T-helper 1 cell treated with Interleukin-12 subunit alpha and Interleukin-12 subunit beta and Interleukin-4 antibody, amounts not matched to agents 30 μg/mL and 1 μg/mL, for 36 hours (primary cell): ENCODE measurements at regions not wholly inside any gene's neighbourhood (a gene's known extent, or its start where the extent isn't known, plus 50 kb on each side); places are given as distances from the start of the nearest gene placed in this dataset.

Source experiments
- H3K27ac Mint-ChIP-seq: one replicate; pipeline ENCODE4 v1.8.0; 2021; ENCODE audit warnings: mild to moderate bottlenecking, mixed read lengths
- H3K27me3 Mint-ChIP-seq: one replicate; pipeline ENCODE4 v1.8.0; 2021; ENCODE audit warnings: low read depth, mixed read lengths
- H3K36me3 Mint-ChIP-seq: one replicate; pipeline ENCODE4 v1.8.0; 2021; ENCODE audit warnings: low read depth, mixed read lengths
- H3K4me1 Mint-ChIP-seq: one replicate; pipeline ENCODE4 v1.8.0; 2021; ENCODE audit warnings: low read depth, mixed read lengths
- H3K4me3 Mint-ChIP-seq: one replicate; pipeline ENCODE4 v1.8.0; 2021; ENCODE audit warnings: mild to moderate bottlenecking, moderate library complexity, mixed read lengths
- H3K9me3 Mint-ChIP-seq: one replicate; pipeline ENCODE4 v1.8.0; 2021; ENCODE audit warnings: mixed read lengths

DNA sequence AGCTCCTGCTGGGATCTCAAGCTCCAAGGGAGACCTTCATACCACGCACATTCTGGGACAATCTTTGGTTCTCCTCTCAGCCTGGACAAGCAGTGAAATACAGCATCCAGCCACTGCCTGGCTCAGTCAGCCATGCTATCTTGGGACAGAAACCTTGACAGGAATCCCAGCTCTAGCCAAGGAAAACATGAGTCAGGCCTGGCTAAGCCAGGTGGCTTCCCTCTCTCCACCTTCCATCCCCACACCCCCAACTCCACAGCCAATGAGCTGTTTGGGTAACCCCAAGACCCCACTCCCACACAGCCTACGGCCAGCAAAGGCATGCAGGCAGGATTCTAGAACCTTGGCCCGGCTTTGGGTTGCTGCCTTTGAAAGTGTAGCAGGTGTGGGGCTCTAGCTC, 64.9 kb downstream of the MCFD2 start:
- no peaks in the 10 kb centered on the region for H3K9me3 Mint-ChIP-seq
- H3K36me3 Mint-ChIP-seq, result no peaks in the 10 kb centered on the region
- no peak overlapping the region for H3K4me3 Mint-ChIP-seq
- H3K27me3 Mint-ChIP-seq, result peaks cover 9% of the 10 kb centered on the region
- peak overlapping the region; percentile 36 for H3K27ac Mint-ChIP-seq
- no peaks in the 10 kb centered on the region for H3K4me1 Mint-ChIP-seq

DNA sequence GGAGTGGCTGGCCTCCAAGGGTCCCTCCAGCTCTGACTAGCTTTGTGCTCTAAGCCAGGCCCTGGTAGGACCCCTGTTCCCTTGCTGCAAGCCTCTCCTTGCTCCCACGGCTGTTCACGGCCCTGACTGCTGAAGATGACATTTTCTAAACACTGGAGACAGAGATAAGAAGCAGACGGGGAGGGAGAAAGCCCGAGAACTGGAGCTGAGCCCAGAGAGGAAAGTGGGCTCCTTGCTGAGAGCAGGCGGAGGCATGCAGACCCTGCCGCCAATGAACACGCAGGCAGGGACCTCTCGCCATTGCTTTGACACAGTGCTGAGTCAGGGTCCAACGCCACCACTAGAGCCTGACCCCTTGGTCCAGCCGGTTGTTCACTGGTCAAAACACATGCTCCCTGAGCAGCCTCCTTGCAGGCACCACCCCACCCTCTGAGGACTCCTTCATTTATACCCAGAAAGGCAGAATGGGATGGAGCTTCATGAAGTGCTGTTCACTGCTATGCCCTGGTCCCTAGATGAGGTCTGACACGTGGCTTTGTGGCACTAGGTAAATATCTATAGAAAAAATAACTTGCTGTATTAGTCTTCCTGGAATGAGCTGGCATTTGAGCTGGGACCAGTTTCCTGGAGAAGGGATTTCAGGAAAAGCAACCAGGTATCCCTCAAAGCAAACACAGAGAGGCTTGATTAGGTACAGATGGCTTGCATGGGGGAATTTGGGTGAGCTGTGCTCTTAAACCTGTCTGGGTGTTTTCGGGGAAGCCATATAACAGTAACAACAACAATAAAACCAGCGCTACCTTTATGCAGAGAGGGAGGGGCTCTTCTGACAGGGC, 65.7 kb downstream of the MCFD2 start:
- Mint-ChIP-seq H3K4me3 (no peak overlapping the region), H3K4me1 (no peaks in the 10 kb centered on the region), H3K27ac (no peak overlapping the region)

DNA sequence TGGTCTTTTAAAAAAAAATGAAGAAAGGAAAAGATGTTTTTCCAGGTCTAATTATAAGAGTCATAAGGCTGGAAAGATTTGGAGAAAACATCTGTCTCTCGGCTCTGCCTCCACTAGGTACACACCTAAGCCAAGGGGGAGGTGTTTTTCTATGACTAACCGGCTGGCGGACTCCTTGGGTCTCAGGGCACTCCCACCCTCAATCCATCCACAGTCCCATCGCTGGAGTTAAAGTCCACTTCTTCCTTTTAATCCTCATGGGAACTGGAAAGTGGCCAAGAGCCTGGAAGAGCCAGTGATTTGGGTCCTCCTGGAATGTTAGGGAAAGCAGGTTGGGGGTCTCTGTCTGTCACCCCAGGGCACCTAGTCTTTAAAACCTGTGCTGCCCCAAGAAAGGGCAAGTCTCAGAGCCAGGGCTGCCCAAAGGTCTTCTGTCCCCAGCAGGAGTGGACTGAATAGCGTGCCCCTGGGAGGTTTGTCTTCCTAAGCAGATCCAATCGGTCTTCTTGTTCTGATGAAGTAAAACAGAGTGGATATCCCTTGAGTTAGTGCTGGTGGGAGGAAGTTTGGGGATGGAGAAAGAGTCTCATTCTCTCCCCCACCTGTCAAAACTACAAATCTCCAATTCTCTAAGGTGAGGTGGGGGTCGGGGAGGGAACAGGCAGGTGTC, 66.4 kb downstream of the MCFD2 start:
- H3K27ac Mint-ChIP-seq, result no peak overlapping the region
- H3K36me3 Mint-ChIP-seq, result no peaks in the 10 kb centered on the region
- H3K27me3 Mint-ChIP-seq, result peaks cover 13% of the 10 kb centered on the region
- H3K4me3 Mint-ChIP-seq, result no peak overlapping the region
- no peaks in the 10 kb centered on the region for H3K4me1 Mint-ChIP-seq
- no peaks in the 10 kb centered on the region for H3K9me3 Mint-ChIP-seq

More for the DNA sequence above, 65.7 kb downstream of the MCFD2 start:
- Mint-ChIP-seq H3K9me3 (no peaks in the 10 kb centered on the region), H3K27me3 (peaks cover 12% of the 10 kb centered on the region), H3K36me3 (no peaks in the 10 kb centered on the region)

DNA sequence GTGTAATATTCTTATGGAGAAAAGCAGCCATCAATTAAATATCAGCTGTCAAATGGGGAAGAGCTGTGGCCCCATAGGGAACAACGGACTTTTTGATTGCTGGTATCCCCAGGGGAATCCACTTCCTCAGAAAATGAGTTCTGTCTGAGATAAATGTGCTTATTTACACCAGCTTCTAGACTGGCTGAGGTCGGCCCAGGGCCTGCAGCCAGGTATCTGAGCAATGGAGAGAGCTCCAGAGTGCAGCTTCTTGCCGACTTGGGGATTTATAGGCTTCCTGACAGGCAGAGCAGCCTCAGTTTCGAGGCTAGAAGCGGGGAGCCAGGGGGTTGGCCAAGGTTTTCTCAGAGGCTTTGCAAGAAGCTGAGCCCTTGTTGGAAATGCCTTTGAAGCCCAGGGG, 67.2 kb downstream of the MCFD2 start:
- no peaks in the 10 kb centered on the region for H3K9me3 Mint-ChIP-seq
- H3K27ac Mint-ChIP-seq, result no peak overlapping the region
- no peaks in the 10 kb centered on the region for H3K4me1 Mint-ChIP-seq

DNA sequence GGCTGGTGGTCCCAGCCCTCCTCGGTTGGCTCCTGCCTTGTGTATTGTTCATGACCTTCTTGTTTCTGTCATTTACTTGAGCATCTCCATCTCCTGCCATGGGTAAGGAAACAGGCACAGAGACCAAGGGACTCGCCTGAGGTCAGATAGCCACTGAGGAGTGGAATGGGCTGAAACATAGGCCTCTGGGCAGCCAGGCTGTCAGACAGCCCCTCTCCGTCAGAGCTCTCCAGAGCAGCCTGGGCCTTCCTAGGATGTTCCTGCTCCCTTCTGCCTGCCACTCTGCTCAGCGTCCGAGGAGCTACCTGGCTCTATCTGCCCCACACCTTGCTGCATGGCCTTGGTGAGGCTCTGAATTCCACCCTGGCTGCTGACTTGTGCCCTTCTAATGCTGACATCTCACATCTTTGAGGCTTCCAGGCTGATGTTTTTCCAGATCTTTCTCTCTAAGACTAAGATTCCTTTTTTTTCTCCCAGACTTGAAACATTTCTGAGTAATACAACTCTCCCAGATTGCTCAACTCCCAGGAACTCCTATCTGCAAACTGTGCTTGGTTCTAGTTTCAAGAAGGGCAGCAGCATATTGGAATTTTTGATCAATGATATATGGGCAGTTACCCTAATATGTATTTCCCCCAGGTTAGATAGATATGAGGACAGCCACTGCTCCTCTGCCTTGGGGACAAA, 67.7 kb downstream of the MCFD2 start:
- Mint-ChIP-seq H3K4me1 (no peaks in the 10 kb centered on the region), H3K9me3 (no peaks in the 10 kb centered on the region), H3K4me3 (no peak overlapping the region), H3K27me3 (peaks cover 21% of the 10 kb centered on the region), H3K36me3 (no peaks in the 10 kb centered on the region), H3K27ac (no peak overlapping the region)

More for the DNA sequence above, 67.2 kb downstream of the MCFD2 start:
- Mint-ChIP-seq H3K36me3 (no peaks in the 10 kb centered on the region), H3K4me3 (no peak overlapping the region), H3K27me3 (peaks cover 16% of the 10 kb centered on the region)

DNA sequence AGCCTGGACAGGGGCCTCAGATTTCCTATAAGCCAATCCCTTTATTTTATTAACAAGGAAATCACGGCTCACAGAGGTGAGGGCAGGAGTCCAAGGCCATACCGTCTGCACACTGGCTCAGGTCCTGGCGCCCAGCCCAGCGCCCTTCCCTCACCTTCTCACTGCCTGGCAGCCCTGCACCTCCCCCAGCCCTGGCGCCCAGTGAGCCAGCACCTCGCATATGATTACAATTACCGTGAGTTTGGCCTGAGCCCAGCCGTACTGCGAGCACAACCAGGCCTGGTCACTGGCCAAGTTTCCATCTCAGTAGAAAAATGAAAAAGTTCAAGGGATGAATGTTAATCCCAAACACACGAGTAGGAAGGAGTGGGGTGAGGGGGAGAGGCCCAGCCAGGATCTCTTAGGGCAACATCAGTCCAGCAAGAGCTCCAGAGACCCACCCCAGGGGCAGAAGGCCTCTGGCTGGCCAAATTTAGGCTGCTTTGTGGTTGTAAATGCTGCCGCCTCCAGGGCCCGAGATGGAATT, 68.4 kb downstream of the MCFD2 start:
- Mint-ChIP-seq H3K9me3 (no peaks in the 10 kb centered on the region), H3K36me3 (no peaks in the 10 kb centered on the region), H3K4me3 (no peak overlapping the region), H3K27me3 (peaks cover 21% of the 10 kb centered on the region), H3K4me1 (no peaks in the 10 kb centered on the region), H3K27ac (no peak overlapping the region)

DNA sequence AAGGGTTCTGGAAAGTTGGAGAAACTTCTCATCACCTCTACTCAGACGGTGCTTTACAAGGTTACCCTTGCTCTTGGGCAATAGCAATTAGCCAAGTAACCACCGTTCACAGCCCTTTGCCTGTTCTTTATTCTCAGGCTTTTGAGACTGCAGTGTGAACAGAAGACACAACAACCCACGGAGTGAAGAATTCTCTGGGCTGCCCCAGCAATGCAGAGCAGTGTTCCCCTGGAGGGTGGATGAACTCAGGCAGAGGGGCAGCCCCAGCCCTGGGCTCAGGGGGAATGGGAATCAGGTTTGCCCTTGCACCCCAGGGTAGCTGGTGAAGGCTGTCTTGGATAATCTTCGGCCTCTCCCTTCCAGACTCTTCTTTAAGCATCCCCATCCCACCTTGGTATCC, 69.1 kb downstream of the MCFD2 start:
- Mint-ChIP-seq H3K36me3 (no peaks in the 10 kb centered on the region), H3K4me3 (no peak overlapping the region), H3K4me1 (no peaks in the 10 kb centered on the region), H3K9me3 (no peaks in the 10 kb centered on the region), H3K27me3 (peaks cover 21% of the 10 kb centered on the region), H3K27ac (no peak overlapping the region)

DNA sequence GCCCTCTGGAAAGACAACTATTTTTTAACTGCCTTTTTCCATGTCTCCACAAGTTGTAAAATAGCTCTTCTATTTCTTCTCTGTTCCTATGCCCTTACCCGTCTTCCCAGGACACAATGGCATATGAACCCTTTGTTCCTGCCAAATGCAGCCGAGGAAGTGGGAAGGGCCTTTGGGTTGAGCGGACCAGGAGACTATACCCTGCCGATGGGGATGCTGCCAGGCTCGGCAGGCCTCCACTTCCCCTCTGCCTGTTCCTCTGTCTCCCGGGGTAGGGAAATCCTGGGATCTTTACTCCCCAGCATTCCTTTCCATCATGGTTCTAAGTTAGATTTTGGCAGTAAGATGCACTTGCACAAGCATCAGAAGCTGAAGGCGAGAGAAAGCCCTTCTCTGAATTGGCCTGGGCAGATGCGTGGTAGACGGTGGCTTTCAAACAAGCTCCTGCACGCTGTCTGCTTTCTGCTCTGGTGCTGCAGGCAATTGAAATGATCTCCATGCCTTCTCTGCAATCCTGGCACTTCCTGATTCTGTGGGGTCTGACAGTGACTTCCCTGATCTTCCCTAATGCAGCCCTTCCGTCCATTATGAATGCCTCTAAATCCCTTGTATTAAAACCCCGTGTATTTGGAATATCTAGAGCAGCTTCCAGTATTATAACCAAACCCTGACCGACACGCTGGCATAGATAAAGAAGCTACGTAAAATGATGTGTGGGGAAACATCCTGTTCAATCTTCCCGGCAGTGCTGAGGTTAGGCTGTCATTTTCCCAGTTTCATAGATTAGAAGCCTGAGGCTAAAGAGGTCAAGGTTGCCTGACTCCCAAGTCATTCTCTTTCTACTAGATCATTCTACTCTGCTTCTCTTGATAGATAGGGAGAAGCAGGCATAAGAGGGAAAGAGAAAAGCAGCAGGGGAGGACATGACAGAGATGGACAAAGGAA, 69.8 kb downstream of the MCFD2 start:
- Mint-ChIP-seq H3K27ac (no peak overlapping the region), H3K27me3 (peaks cover 21% of the 10 kb centered on the region), H3K9me3 (no peaks in the 10 kb centered on the region), H3K4me3 (no peak overlapping the region), H3K36me3 (no peaks in the 10 kb centered on the region), H3K4me1 (no peaks in the 10 kb centered on the region)

DNA sequence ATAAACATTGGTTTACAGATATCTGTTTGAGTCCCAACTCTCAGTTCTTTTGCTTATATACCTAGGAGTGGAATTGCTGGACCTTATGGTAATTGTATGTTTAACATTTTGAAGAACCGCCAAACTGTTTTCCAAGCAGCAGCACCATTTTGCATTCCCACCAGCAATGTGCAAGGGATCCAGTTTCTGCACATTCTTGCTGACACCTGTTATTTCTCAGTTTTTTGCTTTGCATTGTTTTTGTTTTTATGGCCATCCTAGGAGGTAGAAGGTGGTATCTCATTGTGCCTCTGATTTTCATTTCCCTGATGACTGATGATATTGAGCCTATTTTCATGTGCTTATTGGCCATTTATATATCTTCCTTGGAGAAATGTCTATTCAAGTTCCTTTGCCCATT, 71.2 kb downstream of the MCFD2 start:
- Mint-ChIP-seq H3K9me3 (no peaks in the 10 kb centered on the region), H3K4me3 (no peak overlapping the region), H3K4me1 (no peaks in the 10 kb centered on the region), H3K27me3 (peaks cover 29% of the 10 kb centered on the region), H3K36me3 (no peaks in the 10 kb centered on the region), H3K27ac (no peak overlapping the region)

DNA sequence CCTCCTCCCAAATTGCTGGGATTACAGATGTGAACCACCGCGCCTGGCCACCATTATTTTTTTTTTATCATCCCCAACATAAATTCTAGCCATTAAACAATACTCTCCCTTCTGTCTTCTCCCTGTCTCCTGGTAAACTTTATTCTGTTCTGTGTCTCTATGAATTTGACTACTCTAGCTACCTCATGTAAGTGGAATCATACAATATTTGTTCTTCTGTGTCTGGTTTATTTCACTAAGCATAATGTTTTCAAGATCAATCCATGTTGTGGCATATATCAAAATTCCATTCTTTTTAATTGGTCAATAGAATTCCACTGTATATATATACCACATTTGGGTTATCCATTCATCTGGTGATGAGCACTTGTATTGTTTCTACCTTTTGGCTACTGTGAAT, 71.6 kb downstream of the MCFD2 start:
- H3K4me1 Mint-ChIP-seq, result no peaks in the 10 kb centered on the region
- H3K27me3 Mint-ChIP-seq, result peaks cover 29% of the 10 kb centered on the region
- H3K36me3 Mint-ChIP-seq, result no peaks in the 10 kb centered on the region
- H3K27ac Mint-ChIP-seq, result no peak overlapping the region
- H3K4me3 Mint-ChIP-seq, result no peak overlapping the region
- no peaks in the 10 kb centered on the region for H3K9me3 Mint-ChIP-seq

DNA sequence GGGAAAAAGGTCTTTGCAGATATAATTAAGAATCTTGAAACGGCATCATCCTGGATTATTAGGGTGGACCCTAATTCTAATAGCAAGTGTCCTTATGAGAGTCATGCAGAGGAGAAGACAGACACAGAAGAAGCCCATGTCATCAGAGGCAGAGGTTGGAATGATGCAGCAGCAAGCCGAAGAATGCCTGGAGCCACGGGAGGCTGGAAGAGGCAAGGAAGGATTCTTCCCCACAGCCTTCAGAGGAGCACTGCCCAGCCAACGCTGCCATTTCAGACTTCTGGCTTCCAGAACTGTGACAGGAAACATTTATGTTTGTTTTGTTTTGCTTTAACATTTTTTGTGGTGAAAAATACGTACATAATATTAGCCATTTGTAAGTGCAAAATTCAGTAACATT, 72.3 kb downstream of the MCFD2 start:
- Mint-ChIP-seq H3K36me3 (no peaks in the 10 kb centered on the region), H3K27ac (no peak overlapping the region), H3K4me1 (no peaks in the 10 kb centered on the region), H3K4me3 (no peak overlapping the region), H3K9me3 (no peaks in the 10 kb centered on the region), H3K27me3 (peaks cover 24% of the 10 kb centered on the region)

DNA sequence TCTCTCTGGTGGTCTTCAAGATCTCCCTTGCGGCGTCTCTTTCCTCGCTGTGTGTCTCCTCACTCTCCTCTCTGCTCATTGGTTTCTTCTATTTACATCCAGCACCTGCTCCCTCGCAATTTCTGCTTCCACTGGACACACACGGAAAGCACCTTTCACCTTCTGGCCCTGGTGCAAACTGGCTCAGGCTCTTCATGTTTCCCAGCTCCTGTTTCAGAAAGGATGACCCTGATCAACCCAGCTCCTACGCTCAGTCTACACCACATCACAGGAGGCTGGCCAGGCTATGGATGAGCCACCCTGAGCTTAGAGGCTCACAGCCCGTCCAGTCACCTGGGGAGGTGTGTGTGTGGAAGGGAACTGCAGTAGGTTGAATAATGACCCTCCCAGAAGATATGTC, 72.7 kb downstream of the MCFD2 start:
- Mint-ChIP-seq H3K4me1 (no peaks in the 10 kb centered on the region), H3K4me3 (no peak overlapping the region), H3K36me3 (no peaks in the 10 kb centered on the region), H3K27ac (no peak overlapping the region), H3K9me3 (no peaks in the 10 kb centered on the region), H3K27me3 (peaks cover 20% of the 10 kb centered on the region)

DNA sequence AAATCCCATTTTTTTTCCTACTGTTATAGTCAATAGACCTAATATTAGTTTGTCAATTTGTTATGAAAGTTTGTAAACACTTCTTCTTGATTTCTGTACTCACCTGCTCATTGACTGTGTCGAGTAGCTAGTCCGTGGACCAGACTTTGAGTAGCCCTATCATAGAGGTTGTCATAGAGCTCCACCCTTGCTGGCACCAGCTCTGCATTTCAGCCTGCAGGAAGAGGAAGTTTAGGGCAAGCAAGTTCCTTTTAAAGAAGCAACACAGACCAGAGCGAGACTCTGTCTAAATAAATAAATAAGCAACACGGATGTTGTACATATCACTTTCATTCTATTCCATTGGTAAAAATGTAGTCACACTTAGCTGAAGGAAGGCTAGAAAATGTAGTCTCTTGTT, 74.0 kb downstream of the MCFD2 start:
- H3K9me3 Mint-ChIP-seq, result no peaks in the 10 kb centered on the region
- H3K27me3 Mint-ChIP-seq, result peaks cover 20% of the 10 kb centered on the region
- H3K36me3 Mint-ChIP-seq, result no peaks in the 10 kb centered on the region
- H3K4me3 Mint-ChIP-seq, result no peak overlapping the region
- H3K4me1 Mint-ChIP-seq, result no peaks in the 10 kb centered on the region
- H3K27ac Mint-ChIP-seq, result no peak overlapping the region

DNA sequence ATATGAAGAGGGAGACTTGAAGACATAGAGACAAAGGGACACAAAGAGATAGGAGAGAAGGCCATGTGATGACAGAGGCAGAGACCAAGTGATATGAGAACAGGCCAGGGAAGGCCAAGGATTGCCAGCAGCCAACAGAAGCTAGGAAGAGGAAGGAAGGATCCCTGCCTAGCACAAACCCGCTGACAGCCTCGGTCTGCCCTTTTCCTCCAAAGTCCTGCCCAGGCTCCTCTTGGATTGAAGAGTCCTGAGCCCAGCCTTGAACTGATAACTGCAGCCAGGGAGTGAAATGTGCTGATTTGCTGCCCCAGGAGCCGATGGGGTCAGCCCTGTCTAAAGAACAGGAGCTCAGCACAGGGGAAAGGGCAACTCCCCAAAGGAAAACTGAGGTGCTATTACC, 76.6 kb downstream of the MCFD2 start:
- H3K9me3 Mint-ChIP-seq, result no peaks in the 10 kb centered on the region
- H3K27me3 Mint-ChIP-seq, result peaks cover 17% of the 10 kb centered on the region
- no peak overlapping the region for H3K27ac Mint-ChIP-seq
- H3K4me1 Mint-ChIP-seq, result no peaks in the 10 kb centered on the region
- no peaks in the 10 kb centered on the region for H3K36me3 Mint-ChIP-seq
- no peak overlapping the region for H3K4me3 Mint-ChIP-seq
